LNCAP (cell line): ENCODE measurements at regions not wholly inside any gene's neighbourhood (a gene's known extent, or its start where the extent isn't known, plus 50 kb on each side); places are given as distances from the start of the nearest gene placed in this dataset.

ENCODE experiments used
- CTCF ChIP-seq: fragments of 450-650 bp; IDR thresholded peaks from 2 replicates; pipeline ENCODE4 v1.5.1; 2017; ENCODE audit warnings: mild to moderate bottlenecking

- no peak for TF ChIP-seq CTCF
Observed at GRCh38 chr3:144381607-144382006, 410.0 kb downstream of the DIPK2A start.

GRCh38 chr3:144384241-144384979 is 412.8 kb downstream of the DIPK2A start:
- no peak for TF ChIP-seq CTCF

GRCh38 chr3:144390786-144391185 is 419.2 kb downstream of the DIPK2A start:
- TF ChIP-seq CTCF, result no peak

- TF ChIP-seq CTCF, result no peak
Observed at GRCh38 chr3:144391236-144391635, 419.6 kb downstream of the DIPK2A start.

GRCh38 chr3:144394032-144394431 is 422.4 kb downstream of the DIPK2A start:
- TF ChIP-seq CTCF, result no peak

- TF ChIP-seq CTCF, result no peak
Observed at GRCh38 chr3:144402430-144402829, 430.8 kb downstream of the DIPK2A start.

- no peak for TF ChIP-seq CTCF
Observed at GRCh38 chr3:144403040-144403457, 431.4 kb downstream of the DIPK2A start.

GRCh38 chr3:144407335-144407734 is 435.7 kb downstream of the DIPK2A start:
- no peak for TF ChIP-seq CTCF
